SU-DHL-6 (cell line): ENCODE measurements at regions not wholly inside any gene's neighbourhood (a gene's known extent, or its start where the extent isn't known, plus 50 kb on each side); places are given as distances from the start of the nearest gene placed in this dataset.

Source experiments
- H2AFZ ChIP-seq: fragments of 200-600 bp; sonication (generic); 2 replicates; pipeline ENCODE4 v1.6.1; 2014; ENCODE audit warnings: low read depth, mild to moderate bottlenecking, moderate library complexity, mixed read lengths, antibody characterized with exemption, low read length; ENCODE audit not compliant: severe bottlenecking
- H3F3A ChIP-seq: fragments of 200-600 bp; shearing (Covaris generic); 2 replicates; pipeline ENCODE4 v1.6.0; 2016; ENCODE audit warnings: antibody characterized with exemption, mild to moderate bottlenecking; ENCODE audit not compliant: insufficient read depth
- H3K27ac ChIP-seq: fragments of 200-600 bp; sonication (generic); 2 replicates; pipeline ENCODE4 v1.5.1; 2016; ENCODE audit warnings: low read depth, mild to moderate bottlenecking, low read length, moderate library complexity, mixed read lengths
- H3K27me3 ChIP-seq: fragments of 200-600 bp; sonication (generic), shearing (Covaris generic); 2 replicates; pipeline ENCODE4 v1.6.0; 2014; ENCODE audit warnings: mild to moderate bottlenecking, low read length
- H3K36me3 ChIP-seq: fragments of 200-600 bp; sonication (generic); 2 replicates; pipeline ENCODE4 v1.6.1; 2014; ENCODE audit warnings: mild to moderate bottlenecking, low read length, mixed read lengths
- H3K4me2 ChIP-seq: fragments of 300-600, 200-600 bp; shearing (Covaris generic), sonication (generic); 2 replicates; pipeline ENCODE4 v1.6.0; 2014; ENCODE audit warnings: low read length, low read depth, mild to moderate bottlenecking; ENCODE audit not compliant: poor library complexity, severe bottlenecking
- H3K4me3 ChIP-seq: fragments of 200-600 bp; sonication (generic); 2 replicates; pipeline ENCODE4 v1.5.1; 2014; ENCODE audit warnings: antibody characterized with exemption, low read length, mild to moderate bottlenecking, mixed read lengths; ENCODE audit not compliant: insufficient read depth, poor library complexity, severe bottlenecking
- H3K79me2 ChIP-seq: fragments of 200-600 bp; sonication (generic); 2 replicates; pipeline ENCODE4 v1.6.1; 2014; ENCODE audit warnings: mild to moderate bottlenecking, low read length, moderate library complexity; ENCODE audit not compliant: insufficient read depth
- H3K9ac ChIP-seq: fragments of 200-600 bp; sonication (generic); 2 replicates; pipeline ENCODE4 v1.7.0; 2014; ENCODE audit warnings: mild to moderate bottlenecking, low read length
- H3K9me2 ChIP-seq: fragments of 200-600 bp; sonication (generic); replicated peaks from 2 replicates; pipeline ENCODE4 v1.6.1; 2014; ENCODE audit warnings: low read length; ENCODE audit not compliant: insufficient read depth
- H3K9me3 ChIP-seq: fragments of 200-600 bp; sonication (generic); 2 replicates; pipeline ENCODE4 v1.6.1; 2014; ENCODE audit warnings: low read length, mixed read lengths; ENCODE audit not compliant: insufficient read depth
- H4K20me1 ChIP-seq: fragments of 200-600 bp; sonication (generic); 2 replicates; pipeline ENCODE4 v1.6.1; 2014; ENCODE audit warnings: low read depth, mild to moderate bottlenecking, antibody characterized with exemption, low read length, moderate library complexity, mixed read lengths
- EZH2phosphoT487 ChIP-seq: fragments of 200-600 bp; sonication (generic), shearing (Covaris generic); conservative IDR thresholded peaks from 2 replicates; pipeline ENCODE4 v1.6.1; 2018; ENCODE audit warnings: mild to moderate bottlenecking, antibody characterized with exemption, low read length, moderate library complexity, mixed read lengths
- TF ChIP-seq, protein P1 (sequence below): fragments of 200-600 bp; sonication (generic); IDR thresholded peaks from one replicate; pipeline ENCODE4 v1.5.1; 2017; ENCODE audit warnings: antibody characterized with exemption, mild to moderate bottlenecking, low read length, moderate library complexity; ENCODE audit not compliant: insufficient read depth, poor library complexity, severe bottlenecking

DNA sequence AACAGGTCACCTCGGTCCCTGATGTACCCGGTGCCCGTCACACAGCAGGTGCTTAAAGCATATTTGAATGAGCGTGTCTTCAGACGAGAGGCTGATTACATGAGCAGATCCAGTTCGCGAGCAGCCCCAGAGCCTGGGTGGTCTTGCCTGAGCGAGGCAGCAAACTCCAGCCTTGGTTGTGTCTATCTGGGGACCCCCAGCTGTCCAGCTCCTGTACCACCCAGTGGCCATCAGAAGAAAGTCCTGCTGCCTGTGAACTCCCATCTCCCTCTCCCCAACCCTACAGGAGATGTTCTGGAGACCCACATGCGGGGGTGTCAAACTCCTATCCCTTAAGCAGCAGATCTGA is 174.2 kb downstream of the PHETA1 start:
- Histone ChIP-seq H3K4me2 (no peak overlapping the region), H3K79me2 (peaks cover 92% of the 10 kb centered on the region), H3K4me3 (no peak overlapping the region), H3F3A (no peaks in the 10 kb centered on the region; the same call in 1 of the 2 replicates), H3K9ac (no peak overlapping the region), H3K27me3 (no peaks in the 10 kb centered on the region), H4K20me1 (peaks cover 11% of the 10 kb centered on the region; the same call in 1 of the 2 replicates), H3K36me3 (0 out of 2 replicates have a peak, but pooled peaks cover 4% of the 10 kb centered on the region), H2AFZ (no peak overlapping the region), H3K9me2 (no peaks in the 10 kb centered on the region), H3K9me3 (no peaks in the 10 kb centered on the region), H3K27ac (no peak overlapping the region)
- TF ChIP-seq EZH2phosphoT487, result no peak
- TF ChIP-seq, protein P1, sequence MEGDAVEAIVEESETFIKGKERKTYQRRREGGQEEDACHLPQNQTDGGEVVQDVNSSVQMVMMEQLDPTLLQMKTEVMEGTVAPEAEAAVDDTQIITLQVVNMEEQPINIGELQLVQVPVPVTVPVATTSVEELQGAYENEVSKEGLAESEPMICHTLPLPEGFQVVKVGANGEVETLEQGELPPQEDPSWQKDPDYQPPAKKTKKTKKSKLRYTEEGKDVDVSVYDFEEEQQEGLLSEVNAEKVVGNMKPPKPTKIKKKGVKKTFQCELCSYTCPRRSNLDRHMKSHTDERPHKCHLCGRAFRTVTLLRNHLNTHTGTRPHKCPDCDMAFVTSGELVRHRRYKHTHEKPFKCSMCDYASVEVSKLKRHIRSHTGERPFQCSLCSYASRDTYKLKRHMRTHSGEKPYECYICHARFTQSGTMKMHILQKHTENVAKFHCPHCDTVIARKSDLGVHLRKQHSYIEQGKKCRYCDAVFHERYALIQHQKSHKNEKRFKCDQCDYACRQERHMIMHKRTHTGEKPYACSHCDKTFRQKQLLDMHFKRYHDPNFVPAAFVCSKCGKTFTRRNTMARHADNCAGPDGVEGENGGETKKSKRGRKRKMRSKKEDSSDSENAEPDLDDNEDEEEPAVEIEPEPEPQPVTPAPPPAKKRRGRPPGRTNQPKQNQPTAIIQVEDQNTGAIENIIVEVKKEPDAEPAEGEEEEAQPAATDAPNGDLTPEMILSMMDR, result no peak

DNA sequence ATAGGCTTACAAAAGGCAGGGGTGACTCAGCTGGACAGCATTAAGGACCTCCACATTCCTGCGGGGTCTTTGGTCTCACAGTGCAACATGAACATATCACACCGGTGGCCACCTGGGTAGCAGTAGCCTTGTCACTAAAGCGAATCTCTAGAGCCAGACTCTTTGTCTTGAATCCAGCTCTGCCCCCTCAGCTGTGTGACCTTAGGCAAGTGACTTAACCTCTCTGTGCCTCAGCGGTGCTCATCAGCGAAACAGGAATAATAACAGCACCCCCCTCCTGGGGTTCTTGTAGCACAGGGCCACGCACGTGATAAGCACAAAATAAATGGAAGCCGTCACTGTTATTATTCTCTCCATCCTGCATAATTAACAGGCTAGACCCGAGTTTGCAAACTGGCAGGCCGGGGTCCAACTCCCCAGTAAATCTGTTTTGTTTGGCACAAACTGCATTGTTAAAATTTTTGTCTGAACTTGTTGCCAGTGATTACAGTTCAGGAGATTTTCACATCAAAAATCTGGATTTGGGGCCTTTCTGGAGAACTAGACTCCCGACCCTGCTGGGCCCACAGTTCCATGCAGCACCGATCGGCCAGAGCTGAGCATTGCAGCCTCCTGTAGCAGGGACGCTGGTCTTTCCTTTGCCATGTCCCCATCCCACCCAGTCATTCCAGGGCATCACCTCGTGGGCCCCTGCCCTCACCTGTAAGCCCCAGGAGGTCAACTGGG is 174.8 kb downstream of the PHETA1 start:
- H3K9ac ChIP-seq, result no peak overlapping the region

DNA sequence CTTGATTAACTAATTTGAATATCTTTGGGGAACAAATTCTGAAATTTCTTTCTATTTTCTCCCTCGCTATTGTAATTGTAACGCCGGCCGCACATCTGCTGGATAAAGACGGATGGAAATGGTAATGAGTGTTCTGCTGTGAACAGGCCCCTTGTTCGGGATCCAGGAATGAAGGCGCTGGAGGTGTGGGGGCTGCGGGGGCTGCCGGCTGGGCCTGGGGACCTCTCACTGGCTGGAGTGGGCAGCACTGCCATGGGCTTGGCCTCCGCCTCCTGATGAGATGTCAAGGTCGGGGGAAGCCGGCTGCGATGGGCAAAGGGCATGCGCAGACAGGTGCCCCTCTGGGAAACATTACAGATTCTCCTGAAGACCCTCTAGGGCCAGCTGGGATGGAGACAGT is 175.4 kb downstream of the PHETA1 start:
- H3F3A ChIP-seq, result no peaks in the 10 kb centered on the region; the same call in 1 of the 2 replicates
- H3K4me2 ChIP-seq, result no peak overlapping the region

More for the DNA sequence above, 174.8 kb downstream of the PHETA1 start:
- no peak overlapping the region for H3K4me2 ChIP-seq
- H3K36me3 ChIP-seq, result 0 out of 2 replicates have a peak, but pooled peaks cover 4% of the 10 kb centered on the region
- H3K79me2 ChIP-seq, result peaks cover 92% of the 10 kb centered on the region
- TF ChIP-seq, protein P1, result no peak
- TF ChIP-seq EZH2phosphoT487, result no peak
- no peaks in the 10 kb centered on the region for H3K9me2 ChIP-seq
- no peak overlapping the region for H3K27ac ChIP-seq
- H3K4me3 ChIP-seq, result no peak overlapping the region
- H4K20me1 ChIP-seq, result peaks cover 11% of the 10 kb centered on the region; the same call in 1 of the 2 replicates
- no peaks in the 10 kb centered on the region for H3K27me3 ChIP-seq
- H2AFZ ChIP-seq, result no peak overlapping the region
- H3K9me3 ChIP-seq, result no peaks in the 10 kb centered on the region
- no peaks in the 10 kb centered on the region; the same call in 1 of the 2 replicates for H3F3A ChIP-seq

More for the DNA sequence above, 175.4 kb downstream of the PHETA1 start:
- Histone ChIP-seq H3K27ac (no peak overlapping the region), H3K36me3 (0 out of 2 replicates have a peak, but pooled peaks cover 4% of the 10 kb centered on the region), H2AFZ (no peak overlapping the region), H3K9ac (no peak overlapping the region), H3K27me3 (no peaks in the 10 kb centered on the region), H4K20me1 (peaks cover 11% of the 10 kb centered on the region; the same call in 1 of the 2 replicates), H3K4me3 (no peak overlapping the region), H3K9me2 (no peaks in the 10 kb centered on the region), H3K79me2 (peaks cover 92% of the 10 kb centered on the region), H3K9me3 (no peaks in the 10 kb centered on the region)
- TF ChIP-seq EZH2phosphoT487, result no peak
- TF ChIP-seq, protein P1, result no peak
